ENCODE measurements at regions not wholly inside any gene's neighbourhood (a gene's known extent, or its start where the extent isn't known, plus 50 kb on each side); places are given as distances from the start of the nearest gene placed in this dataset.

GRCh38 chr2:142586693-142587580 lies 290.5 kb upstream of the KYNU start:
- TF ChIP-seq, protein P1, sequence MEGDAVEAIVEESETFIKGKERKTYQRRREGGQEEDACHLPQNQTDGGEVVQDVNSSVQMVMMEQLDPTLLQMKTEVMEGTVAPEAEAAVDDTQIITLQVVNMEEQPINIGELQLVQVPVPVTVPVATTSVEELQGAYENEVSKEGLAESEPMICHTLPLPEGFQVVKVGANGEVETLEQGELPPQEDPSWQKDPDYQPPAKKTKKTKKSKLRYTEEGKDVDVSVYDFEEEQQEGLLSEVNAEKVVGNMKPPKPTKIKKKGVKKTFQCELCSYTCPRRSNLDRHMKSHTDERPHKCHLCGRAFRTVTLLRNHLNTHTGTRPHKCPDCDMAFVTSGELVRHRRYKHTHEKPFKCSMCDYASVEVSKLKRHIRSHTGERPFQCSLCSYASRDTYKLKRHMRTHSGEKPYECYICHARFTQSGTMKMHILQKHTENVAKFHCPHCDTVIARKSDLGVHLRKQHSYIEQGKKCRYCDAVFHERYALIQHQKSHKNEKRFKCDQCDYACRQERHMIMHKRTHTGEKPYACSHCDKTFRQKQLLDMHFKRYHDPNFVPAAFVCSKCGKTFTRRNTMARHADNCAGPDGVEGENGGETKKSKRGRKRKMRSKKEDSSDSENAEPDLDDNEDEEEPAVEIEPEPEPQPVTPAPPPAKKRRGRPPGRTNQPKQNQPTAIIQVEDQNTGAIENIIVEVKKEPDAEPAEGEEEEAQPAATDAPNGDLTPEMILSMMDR (conservative IDR thresholded peaks at IDR 0.05), result no peak
- TF ChIP-seq ZFX (IDR thresholded peaks at IDR 0.05), result no peak

Data from C4-2B (cell line).